Dermis blood vessel endothelial cell (primary cell): ENCODE measurements at regions not wholly inside any gene's neighbourhood (a gene's known extent, or its start where the extent isn't known, plus 50 kb on each side); places are given as distances from the start of the nearest gene placed in this dataset.
A peak's percentile ranks its signal among the peaks of the same experiment; 100 is the strongest.
"Not testable (repeated sequence)": the region's sequence is repeated elsewhere in the genome, so short reads cannot be mapped to it uniquely, and the experiment has no call there.

Experiments
- DNase-seq: peaks from one replicate; pipeline ENCODE4 v3.0.0; 2010

DNA sequence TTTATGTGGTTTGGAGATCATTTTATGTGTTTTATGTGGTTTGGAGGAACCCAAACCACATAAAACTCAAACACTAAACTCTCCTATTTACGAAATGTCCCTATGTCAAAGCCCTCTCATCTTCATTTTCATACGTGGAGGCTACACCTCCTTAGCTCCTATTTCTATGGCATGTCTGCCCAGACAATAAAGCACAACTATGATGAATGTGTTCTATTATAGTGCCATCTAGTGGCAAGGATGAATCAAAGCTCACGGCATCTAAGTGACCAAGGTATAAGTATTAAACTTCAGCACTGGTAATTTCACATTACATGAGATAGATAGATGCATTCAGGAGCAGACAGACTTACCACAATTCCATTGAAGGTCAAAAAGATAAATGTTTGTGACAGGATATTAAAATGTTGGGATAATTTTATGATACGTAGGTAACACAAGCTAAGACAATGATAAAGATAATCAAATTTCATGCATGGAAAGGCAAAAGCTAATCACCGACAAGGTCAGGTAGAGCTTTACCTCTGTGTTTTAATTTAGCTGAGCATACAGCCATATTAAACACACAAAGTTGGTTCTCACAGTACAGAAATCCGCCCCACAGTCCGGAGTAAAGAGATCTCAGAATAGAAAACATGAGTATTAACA lies 130.6 kb upstream of the FHIT start:
- peak; percentile 19 for DNase-seq

DNA sequence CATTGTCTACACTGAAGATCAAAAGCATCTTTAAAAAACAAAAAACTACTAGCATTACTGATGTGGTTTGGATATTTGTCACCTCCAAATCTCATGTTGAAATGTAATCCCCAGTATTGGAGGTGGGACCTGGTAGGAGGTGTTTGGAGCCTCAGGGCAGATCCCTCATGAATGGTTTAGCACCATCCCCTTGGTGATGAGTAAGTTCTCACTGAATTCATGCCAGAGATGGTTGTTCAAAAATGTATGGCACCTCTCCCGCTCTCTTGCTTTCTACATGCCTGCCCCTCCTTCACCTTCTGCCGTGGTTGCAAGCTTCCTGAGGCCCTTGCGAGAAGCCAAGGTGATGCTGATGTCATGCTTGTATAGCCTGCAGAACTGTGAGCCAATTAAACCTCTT lies 136.6 kb upstream of the FHIT start:
- no peak for DNase-seq

DNA sequence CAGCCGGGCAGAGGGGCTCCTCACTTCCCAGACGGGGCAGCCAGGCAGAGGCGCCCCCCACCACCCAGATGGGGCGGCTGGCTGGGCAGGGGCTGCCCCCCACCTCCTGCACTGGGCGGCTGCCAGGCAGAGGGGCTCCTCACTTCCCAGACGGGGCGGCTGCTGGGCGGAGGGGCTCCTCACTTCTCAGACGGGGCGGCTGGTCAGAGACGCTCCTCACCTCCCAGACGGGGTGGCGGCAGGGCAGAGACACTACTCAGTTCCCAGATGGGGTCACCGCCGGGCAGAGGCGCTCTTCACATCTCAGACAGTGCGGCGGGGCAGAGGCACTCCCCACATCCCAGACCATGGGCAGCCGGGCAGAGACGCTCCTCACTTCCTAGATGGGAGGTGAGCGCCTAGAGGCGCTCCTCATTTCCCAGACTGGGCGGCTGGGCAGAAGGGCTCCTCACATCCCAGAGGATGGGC lies 142.3 kb upstream of the FHIT start:
- not testable (repeated sequence) for DNase-seq

DNA sequence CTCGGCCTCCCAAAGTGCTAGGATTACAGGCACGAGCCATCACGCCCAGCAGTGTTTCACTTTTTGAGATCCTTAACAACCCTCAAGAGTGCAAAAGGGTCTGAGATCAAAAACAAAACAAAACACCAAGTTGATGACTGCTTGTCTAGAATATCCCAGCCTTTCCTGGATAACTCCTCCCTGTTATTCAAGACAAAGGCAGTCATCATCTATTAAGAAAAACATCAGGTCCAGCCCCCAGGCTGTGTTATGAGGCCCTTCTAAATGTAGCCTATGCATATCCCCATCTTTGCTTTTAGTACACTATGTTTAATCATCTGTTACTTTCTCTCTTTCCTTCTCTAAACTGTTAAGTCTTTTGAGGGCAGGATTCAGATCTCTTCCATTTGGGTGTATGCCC lies 150.1 kb upstream of the FHIT start:
- no peak for DNase-seq

DNA sequence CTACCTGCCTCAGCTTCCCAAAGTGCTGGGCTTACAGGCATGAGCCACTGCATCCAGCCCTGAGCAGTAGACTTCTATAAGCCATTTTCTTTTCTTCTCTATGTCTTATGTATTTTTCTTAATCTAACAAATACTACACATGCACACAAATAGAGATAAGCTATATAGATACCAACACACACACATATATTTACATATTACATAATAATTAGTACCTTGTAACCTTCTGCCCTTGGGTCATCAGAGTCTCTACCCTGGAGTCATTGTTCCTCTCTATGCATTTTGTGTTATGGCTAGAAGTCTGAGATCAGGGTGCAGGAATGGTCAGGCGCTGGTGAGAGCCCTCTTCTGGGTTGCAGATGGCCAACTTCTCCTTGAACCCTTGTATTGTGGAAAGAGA lies 154.0 kb upstream of the PTPRG start:
- no peak for DNase-seq

DNA sequence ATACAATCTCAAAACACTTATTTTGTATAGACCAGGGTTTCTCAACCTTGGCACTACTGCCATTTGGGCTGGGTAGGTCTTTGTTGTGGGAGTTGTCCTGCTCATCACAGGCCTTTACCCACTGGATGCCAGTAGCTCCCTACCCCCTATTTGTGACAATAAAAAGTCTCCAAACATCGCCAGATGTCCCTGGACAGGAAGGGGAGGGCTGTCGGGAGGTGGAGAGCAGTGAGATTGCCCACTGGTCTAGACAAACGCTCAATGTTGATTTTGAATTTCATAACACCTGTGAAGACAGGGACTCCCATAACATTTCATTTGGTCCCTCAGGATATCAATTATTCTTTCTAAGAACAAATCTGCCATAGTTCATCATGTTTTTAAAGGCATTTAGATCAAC lies 151.7 kb upstream of the PTPRG start:
- DNase-seq: no peak

DNA sequence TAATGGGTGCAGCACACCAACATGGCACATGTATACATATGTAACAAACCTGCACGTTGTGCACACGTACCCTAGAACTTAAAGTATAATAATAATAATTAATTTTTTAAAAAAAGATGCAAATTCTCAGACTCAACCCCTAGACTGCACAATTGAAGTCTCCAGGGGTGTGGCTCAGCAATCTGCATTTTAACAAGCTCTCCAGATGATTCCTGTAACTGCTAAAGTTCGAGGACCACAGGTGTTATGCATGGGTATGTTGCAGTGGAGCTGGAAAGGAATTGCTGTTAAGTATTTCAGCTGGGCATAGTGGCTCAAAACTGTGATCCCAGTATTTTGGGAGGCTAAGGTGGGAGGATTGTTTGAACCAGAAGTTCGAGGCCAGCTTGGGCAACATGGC lies 151.0 kb upstream of the PTPRG start:
- DNase-seq: not testable (repeated sequence)

DNA sequence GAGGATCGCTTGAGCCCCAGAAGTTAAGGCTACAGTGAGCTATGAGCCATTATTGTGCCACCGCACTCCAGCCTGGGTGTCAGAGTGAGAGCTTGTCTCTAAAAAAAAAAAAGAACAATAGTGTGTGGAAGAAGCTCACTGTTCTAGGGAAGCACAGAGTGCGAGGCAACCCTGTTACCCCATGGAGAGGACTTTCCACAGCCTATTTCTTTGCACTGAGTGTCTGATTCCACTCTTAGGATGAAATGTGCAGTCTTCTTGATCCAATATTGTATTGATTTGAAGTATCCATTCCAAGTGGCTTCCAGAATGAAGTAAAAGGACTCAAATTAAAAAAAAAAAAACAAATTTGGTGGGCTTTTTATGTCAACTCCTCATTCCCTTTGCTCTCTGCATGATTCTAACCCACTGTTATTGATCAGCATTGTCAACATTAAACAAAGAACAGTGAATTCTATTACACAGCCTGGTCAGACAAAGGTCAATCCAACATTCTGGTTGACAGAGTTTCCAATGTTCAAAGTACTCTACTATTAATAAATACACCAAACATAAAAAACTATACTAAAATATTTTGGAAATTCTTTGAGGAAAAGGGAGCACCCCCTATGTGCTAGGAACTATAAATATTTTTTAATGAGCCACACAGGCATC lies 150.2 kb upstream of the PTPRG start:
- DNase-seq: no peak

DNA sequence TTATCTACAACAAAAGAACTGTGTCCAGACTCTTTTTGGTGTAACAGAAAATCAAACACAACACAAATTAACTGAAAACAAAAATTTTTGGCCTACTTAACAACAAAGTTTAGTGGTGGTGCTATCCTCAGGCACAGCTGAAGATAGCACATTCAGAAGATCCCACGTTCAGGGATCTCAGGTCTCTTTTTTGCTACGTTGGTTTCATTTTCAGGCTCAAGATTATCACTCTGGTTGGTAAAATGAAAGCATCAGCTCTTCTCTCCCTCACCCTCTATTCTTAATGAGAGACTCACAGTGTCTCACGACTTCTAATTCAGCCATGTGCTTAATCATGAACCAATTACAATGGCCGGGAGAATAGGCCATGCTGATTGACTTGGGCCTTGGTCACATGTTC lies 146.9 kb upstream of the PTPRG start:
- no peak for DNase-seq

DNA sequence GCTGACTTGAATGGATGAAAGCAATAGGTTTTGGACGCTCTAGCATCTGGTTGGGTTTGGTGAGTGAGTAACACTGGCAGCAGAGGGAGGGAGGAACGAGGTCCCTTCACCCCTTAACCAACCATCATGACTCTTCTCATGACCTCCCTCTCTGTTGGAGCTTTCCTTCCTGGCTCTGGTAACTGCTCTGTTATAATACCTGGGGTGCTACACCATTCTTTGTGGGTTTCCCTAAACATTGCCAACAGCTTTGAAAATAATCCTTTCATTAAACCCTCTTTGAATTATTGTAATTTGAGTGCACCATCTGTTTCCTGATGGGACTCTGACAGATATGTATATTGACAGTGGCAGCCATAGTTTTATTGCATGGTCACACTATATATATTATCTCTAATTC lies 146.2 kb upstream of the PTPRG start:
- DNase-seq: no peak

DNA sequence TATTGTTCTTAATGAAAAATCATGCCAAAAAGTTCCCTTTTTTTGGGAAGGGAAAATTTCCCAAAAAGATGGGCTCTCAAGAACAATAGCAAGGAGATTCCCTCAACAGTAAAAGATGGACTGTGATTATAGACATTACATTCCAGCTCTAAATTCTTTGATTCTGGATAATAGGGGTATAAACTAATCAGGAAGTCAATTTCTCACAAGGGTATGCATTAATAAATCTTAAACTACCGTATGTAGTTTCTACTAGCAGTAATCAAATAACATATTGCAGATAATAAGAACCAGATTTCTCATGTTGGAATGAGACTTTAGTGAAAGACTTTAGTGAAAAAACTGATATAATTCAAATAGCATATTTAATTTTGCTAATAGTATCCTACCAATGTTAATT lies 144.8 kb upstream of the PTPRG start:
- no peak for DNase-seq

DNA sequence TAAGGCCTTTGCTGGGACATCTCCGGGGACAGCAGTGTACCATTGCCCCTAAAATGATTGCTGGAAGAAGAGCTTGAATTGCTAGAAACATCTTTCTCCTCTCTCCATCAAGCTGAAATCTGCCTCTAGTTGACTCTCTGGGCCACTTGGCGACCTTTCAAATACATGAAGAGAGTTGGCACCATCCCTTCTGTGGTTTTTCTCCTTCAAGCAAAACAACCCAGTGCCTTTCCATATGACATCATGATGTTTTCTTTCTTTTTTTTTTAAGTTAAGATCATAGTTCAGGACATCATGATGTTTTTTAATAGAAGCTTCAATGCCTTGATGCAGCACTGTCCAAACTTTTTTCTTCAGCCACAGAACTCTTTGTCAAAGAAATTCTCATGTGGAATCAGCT lies 144.0 kb upstream of the PTPRG start:
- no peak for DNase-seq

DNA sequence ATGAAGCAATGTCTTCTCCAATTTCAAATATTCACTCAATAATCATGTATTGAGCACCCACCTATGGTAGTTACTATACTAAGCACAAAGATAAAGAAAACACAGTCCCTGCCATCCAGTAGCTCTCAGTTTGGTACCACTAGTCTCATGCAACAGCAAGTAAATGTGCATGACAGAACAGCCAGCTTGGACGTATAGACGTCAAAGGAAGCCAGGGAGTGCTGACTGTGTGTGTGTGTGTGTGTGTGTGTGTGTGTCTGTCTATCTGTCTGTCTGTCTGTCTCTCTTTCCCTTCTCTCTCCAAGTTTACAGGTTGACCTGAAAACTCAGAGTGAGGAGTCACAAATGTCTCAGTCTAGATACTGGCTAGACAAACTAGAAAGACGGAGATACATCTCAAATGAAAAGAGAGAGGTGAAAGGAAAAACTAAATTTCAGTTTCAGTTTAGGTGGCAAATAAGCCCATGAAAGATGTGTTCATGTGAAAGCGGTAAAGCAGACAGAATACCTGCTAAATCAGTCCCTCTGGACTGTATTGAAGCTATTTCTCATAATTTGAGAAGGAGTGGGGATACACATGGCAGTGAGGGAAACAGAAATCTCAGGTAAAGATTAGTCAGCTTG lies 141.1 kb upstream of the PTPRG start:
- DNase-seq: no peak

DNA sequence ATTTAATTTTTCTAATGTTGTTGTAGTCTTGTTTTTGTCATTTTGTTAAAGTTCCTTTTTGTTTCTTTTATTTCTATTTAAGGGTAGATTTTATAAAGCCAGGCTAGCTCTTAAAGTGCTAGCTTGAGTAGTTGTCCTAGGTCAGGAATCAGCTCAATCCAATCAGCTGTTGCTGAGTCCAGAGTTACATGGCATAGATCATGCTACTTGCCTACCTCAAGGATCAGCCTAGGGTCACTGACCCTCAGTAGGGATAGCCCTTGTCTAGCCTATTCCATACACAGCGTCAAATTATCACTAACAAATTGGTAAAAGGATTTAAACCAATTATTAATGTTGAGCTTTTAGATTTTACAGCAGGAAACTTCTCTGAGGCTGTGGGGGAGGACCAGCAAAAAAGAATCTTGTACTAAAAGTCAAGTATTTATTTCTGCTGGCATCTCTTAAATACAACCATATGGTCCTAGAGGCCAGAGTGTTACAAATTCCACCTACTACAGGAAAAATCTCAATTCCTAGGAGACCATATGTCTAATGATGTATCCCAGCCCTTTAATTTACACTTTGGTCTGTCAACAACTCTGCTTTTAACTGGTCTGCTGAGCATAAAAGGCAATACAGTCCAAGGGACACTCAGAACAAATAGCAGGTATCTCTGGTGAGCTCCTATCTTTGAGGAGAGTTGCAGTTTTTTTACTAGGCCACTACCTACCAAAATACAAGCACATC lies 138.3 kb upstream of the PTPRG start:
- no peak for DNase-seq

DNA sequence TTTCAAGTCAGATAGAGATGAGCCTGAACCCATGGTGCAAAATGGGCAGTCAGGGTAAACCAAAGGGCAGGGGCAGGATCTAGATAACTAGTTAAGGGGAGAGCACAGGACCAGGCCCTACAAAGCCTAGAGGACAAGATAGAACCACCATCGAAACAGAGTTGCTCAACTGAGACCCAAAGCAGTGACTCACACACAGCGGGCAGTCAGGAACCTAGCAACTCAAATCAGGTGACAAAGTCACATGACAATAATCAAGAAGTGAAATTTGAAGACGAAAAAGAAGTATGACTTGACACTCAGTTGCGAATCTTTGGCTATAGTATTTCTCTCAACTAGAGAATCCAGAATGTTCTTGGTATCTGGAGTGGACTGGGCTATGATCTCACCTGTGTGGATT lies 136.0 kb upstream of the PTPRG start:
- DNase-seq: no peak

DNA sequence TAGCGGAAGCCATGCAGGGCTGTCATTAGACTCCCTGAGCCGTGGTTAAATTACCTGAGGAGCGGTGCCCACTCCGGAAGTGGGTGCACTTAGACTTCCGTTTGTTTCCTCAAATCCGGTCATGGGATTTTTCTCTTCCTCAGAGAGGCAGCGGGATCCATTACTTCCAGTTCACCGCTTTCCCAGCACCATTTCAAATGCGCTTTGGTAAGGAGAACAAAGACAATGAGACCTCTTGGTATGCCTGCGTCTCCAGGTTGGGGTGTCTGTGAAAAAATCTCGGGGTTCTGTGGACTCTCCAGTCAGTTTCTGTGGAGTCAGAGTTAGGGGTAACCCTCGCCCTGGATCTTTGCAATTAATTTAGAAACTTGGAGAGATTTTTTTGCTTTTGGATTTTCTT lies 132.3 kb upstream of the PTPRG start:
- DNase-seq: no peak

DNA sequence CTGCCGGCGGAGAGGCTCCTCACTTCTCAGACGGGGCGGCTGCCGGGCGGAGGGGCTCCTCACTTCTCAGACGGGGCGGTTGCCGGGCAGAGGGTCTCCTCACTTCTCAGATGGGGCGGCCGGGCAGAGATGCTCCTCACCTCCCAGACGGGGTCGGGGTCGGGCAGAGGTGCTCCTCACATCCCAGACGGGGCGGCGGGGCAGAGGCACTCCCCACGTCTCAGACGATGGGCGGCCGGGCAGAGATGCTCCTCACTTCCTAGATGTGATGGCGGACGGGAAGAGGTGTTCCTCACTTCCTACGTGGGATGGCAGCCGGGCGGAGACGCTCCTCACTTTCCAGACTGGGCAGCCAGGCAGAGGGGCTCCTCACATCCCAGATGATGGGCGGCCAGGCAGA lies 126.5 kb upstream of the PTPRG start:
- not testable (repeated sequence) for DNase-seq

DNA sequence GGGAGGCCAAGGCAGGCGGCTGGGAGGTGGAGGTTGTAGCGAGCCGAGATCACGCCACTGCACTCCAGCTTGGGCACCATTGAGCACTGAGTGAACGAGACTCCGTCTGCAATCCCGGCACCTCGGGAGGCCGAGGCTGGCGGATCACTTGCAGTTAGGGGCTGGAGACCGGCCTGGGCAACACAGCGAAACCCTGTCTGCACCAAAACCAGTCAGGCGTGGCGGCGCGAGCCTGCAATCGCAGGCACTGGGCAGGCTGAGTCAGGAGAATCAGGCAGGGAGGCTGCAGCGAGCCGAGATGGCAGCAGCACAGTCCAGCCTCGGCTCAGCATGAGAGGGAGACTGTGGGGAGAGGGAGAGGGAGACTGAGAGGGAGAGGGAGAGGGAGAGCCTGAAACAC lies 126.0 kb upstream of the PTPRG start:
- not testable (repeated sequence) for DNase-seq

DNA sequence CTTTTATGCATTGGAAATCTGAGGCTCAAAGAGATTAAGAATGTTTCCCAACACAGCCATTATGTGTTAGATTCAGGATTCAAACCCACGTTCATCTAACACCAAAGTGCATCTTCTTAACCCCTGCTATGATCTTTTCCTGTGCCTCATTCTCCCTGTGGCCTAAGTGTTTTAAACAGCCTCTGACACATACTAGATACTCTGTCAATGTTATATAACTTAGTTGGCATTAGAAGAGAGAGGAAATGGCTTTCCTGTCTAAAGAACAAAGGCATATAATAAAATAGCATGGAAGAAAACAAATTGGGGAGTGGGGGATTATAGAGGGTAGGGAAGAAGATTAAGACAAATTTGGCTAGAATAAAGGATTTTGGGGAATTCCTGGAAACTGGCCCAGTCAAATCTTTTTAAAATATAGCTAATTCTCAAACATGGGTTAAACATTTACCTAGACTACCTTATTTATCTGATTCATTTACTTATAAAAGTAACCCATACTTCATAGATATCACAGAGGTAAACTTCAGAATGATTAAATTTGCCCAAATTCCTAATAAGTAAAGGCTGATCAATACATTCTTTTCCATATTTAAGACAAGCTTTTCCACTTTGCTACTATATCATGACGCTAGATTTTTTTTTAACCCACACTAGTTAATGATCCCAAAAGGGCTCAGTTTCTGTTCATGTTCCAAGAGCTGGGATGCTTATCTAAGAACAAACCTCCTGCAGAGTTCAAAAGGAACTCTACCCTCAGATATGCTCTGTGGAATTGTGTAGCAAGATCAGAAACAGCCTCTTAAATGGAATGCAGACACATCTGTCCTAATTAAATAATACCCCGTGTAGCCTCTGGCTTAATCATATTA lies 122.9 kb upstream of the PTPRG start:
- DNase-seq: no peak

DNA sequence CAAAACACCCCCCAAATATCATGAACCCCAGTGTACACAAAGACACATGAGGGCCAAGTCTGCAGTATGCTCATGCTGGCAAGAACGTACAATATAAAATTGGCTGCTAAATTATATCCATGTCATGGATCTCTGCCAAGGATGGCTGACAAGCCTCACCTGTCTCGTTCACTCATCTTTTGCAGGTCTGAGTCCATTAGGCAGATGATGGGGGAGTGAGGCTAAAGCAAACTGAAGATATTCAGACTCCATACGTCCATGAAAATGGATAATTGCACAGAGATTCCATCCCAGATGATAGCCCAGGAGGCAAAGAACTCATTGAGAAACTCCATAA lies 122.3 kb upstream of the PTPRG start:
- no peak for DNase-seq

DNA sequence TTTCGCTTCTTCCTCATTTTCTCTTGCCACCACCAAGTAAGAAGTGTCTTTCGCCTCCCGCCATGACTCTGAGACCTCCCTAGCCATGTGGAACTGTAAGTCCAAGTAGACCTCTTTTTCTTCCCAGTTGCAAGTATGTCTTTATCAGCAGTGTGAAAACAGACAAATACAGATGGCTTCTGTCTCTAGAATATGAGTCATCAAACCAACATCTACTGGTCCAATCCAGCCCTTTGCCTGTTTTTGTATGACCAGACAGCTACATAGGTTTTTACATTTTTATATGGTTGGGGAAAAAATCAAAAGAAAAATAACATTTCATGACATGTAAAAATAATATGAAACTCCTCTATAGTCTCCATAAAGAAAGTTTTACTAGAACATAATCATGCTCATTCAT lies 118.7 kb upstream of the PTPRG start:
- DNase-seq: no peak

DNA sequence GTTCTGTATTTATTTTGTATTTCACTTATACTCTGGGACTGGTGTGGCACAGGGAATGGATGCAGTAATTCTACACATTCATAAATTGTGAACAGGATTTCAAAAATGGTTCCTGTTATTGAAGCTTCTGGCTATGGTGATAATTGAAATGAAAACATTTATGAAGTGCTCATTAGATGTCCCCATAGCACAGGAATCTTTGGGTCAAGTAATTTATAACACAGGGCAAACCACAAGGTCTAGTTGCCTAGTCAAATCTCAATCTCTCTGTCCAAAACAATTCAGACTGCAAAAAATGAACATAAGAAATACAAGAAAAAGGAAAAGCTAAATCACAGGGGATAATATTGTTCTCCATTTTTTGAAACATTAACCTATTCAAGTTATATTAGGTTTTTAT lies 117.5 kb upstream of the PTPRG start:
- no peak for DNase-seq

DNA sequence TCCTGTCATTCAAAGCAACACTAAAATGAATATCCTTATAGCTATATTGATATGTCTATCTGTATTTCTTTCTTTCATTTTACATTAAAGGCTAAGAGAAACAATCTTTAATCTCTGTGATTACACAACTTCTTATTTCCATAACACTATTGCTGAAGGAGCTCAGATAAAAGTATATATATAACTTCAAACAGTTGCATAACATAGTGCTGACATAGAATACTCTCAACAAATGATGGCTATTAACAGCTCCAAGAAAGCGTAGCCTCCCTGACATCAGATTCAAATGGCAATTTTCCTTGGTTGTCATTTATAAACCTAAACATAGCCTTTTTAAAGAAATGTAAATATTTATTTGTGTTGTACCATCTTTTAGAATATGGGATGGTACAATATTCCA lies 116.6 kb upstream of the PTPRG start:
- no peak for DNase-seq
